ENCODE measurements at regions not wholly inside any gene's neighbourhood (a gene's known extent, or its start where the extent isn't known, plus 50 kb on each side); places are given as distances from the start of the nearest gene placed in this dataset.

DNA sequence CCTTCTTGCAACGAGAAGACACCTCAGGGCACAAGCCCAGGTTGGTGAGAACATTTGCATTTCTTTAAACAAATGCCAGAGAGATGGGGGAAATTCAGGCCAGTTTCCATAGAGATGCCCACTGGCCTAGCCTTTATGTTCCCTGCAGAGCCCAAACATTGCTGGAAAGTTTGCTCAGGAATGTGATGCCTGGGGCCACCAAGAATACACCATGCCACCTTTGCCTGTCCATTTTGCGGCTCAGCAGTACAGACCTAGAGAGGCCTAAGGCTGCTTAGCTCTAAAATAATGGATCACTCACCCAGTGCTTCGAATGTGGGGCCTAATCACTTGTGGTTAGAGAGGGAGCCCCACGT lies 210.0 kb downstream of the RPLP1 start:
- TF ChIP-seq SIN3A (IDR thresholded peaks at IDR 0.05; ENCODE audit: borderline replicate concordance, insufficient read depth, low read depth, low read length) (no peak), REST (IDR thresholded peaks at IDR 0.05; ENCODE audit: insufficient read depth in 1 of 2, low read depth in 2 of 2, low read length in 1 of 2) (no peak), TCF7L2 (IDR thresholded peaks at IDR 0.05; ENCODE audit: low read depth, low read length) (no peak), POLR2AphosphoS5 (IDR thresholded peaks at IDR 0.05; ENCODE audit: low read depth, low read length) (no peak)
- TF ChIP-seq, protein P1, sequence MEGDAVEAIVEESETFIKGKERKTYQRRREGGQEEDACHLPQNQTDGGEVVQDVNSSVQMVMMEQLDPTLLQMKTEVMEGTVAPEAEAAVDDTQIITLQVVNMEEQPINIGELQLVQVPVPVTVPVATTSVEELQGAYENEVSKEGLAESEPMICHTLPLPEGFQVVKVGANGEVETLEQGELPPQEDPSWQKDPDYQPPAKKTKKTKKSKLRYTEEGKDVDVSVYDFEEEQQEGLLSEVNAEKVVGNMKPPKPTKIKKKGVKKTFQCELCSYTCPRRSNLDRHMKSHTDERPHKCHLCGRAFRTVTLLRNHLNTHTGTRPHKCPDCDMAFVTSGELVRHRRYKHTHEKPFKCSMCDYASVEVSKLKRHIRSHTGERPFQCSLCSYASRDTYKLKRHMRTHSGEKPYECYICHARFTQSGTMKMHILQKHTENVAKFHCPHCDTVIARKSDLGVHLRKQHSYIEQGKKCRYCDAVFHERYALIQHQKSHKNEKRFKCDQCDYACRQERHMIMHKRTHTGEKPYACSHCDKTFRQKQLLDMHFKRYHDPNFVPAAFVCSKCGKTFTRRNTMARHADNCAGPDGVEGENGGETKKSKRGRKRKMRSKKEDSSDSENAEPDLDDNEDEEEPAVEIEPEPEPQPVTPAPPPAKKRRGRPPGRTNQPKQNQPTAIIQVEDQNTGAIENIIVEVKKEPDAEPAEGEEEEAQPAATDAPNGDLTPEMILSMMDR (IDR thresholded peaks at IDR 0.05): no peak
